ENCODE measurements at regions not wholly inside any gene's neighbourhood (a gene's known extent, or its start where the extent isn't known, plus 50 kb on each side); places are given as distances from the start of the nearest gene placed in this dataset.

- ATAC-seq (no peak), DNase-seq (ENCODE audit: low spot score) (no peak)
- intact Hi-C loops (cut with DNase I) = no loop called here
Observed at GRCh38 chr5:39906146-39906545, 481.4 kb upstream of the DAB2 start.

GRCh38 chr5:39905356-39905755, 480.6 kb upstream of the DAB2 start:
- ATAC-seq = peak; percentile 80
- no peak for DNase-seq (ENCODE audit: low spot score)
- intact Hi-C loops (cut with DNase I) = no loop called here

GRCh38 chr5:39902626-39903025, 477.8 kb upstream of the DAB2 start:
- no peak for DNase-seq (ENCODE audit: low spot score)
- ATAC-seq = no peak
- intact Hi-C loops (cut with DNase I) = no loop called here

GRCh38 chr5:39898731-39899130, 474.0 kb upstream of the DAB2 start:
- ATAC-seq (no peak), DNase-seq (ENCODE audit: low spot score) (no peak)

GRCh38 chr5:39896706-39897105, 471.9 kb upstream of the DAB2 start:
- intact Hi-C loops (cut with DNase I) = no loop called here
- ATAC-seq = no peak
- DNase-seq (ENCODE audit: low spot score) = no peak

More at GRCh38 chr5:39898731-39899130, 474.0 kb upstream of the DAB2 start:
- intact Hi-C loops (cut with DNase I) = no loop called here

GRCh38 chr5:39896104-39896503, 471.3 kb upstream of the DAB2 start:
- no peak for DNase-seq (ENCODE audit: low spot score)
- no peak for ATAC-seq
- intact Hi-C loops (cut with DNase I) = no loop called here

GRCh38 chr5:39892708-39893107, 467.9 kb upstream of the DAB2 start:
- no peak for DNase-seq (ENCODE audit: low spot score)
- ATAC-seq = no peak
- intact Hi-C loops (cut with DNase I) = no loop called here

GRCh38 chr5:39891376-39891775, 466.6 kb upstream of the DAB2 start:
- DNase-seq (ENCODE audit: low spot score) (no peak), ATAC-seq (no peak)
- intact Hi-C loops (cut with DNase I) = no loop called here

GRCh38 chr5:39880985-39881384, 456.2 kb upstream of the DAB2 start:
- no peak for DNase-seq (ENCODE audit: low spot score)
- no peak for ATAC-seq
- intact Hi-C loops (cut with DNase I) = no loop called here

GRCh38 chr5:39877479-39877878, 452.7 kb upstream of the DAB2 start:
- ATAC-seq = no peak
- DNase-seq (ENCODE audit: low spot score) = no peak
- intact Hi-C loops (cut with DNase I) = no loop called here

GRCh38 chr5:39876146-39876545, 451.4 kb upstream of the DAB2 start:
- intact Hi-C loops (cut with DNase I) = no loop called here
- no peak for DNase-seq (ENCODE audit: low spot score)
- peak; percentile 76 for ATAC-seq

GRCh38 chr5:39870137-39870536, 445.4 kb upstream of the DAB2 start:
- intact Hi-C loops (cut with DNase I) = no loop called here
- DNase-seq (ENCODE audit: low spot score) (no peak), ATAC-seq (no peak)

- DNase-seq (ENCODE audit: low spot score) (no peak), ATAC-seq (no peak)
- intact Hi-C loops (cut with DNase I) = no loop called here
Observed at GRCh38 chr5:39869396-39869795, 444.6 kb upstream of the DAB2 start.

GRCh38 chr5:39867923-39868322, 443.1 kb upstream of the DAB2 start:
- intact Hi-C loops (cut with DNase I) = no loop called here
- ATAC-seq (no peak), DNase-seq (ENCODE audit: low spot score) (no peak)

- ATAC-seq (peak; percentile 46), DNase-seq (ENCODE audit: low spot score) (no peak)
- intact Hi-C loops (cut with DNase I) = no loop called here
Observed at GRCh38 chr5:39863926-39864552, 439.3 kb upstream of the DAB2 start.

GRCh38 chr5:39857041-39857440, 432.3 kb upstream of the DAB2 start:
- ATAC-seq (no peak), DNase-seq (ENCODE audit: low spot score) (no peak)
- intact Hi-C loops (cut with DNase I) = no loop called here

- ATAC-seq (no peak), DNase-seq (ENCODE audit: low spot score) (no peak)
- intact Hi-C loops (cut with DNase I) = no loop called here
Observed at GRCh38 chr5:39854771-39855410, 430.1 kb upstream of the DAB2 start.

GRCh38 chr5:39850291-39850690, 425.5 kb upstream of the DAB2 start:
- DNase-seq (ENCODE audit: low spot score) = no peak
- no peak for ATAC-seq
- intact Hi-C loops (cut with DNase I) = no loop called here

- DNase-seq (ENCODE audit: low spot score) (no peak), ATAC-seq (no peak)
- intact Hi-C loops (cut with DNase I) = no loop called here
Observed at GRCh38 chr5:39846144-39846543, 421.4 kb upstream of the DAB2 start.

- no peak for ATAC-seq
- no peak for DNase-seq (ENCODE audit: low spot score)
- intact Hi-C loops (cut with DNase I) = no loop called here
Observed at GRCh38 chr5:39843767-39844166, 419.0 kb upstream of the DAB2 start.

GRCh38 chr5:39835371-39835770, 410.6 kb upstream of the DAB2 start:
- ATAC-seq = no peak
- intact Hi-C loops (cut with DNase I) = no loop called here
- DNase-seq (ENCODE audit: low spot score) = no peak
